PC-3 (cell line): ENCODE measurements at regions not wholly inside any gene's neighbourhood (a gene's known extent, or its start where the extent isn't known, plus 50 kb on each side); places are given as distances from the start of the nearest gene placed in this dataset.

Source experiments
- ATAC-seq: fragments of 200-7000 bp; cut with Tn5 transposase; 2 replicates; pipeline ENCODE4 v1.9.1; 2020; ENCODE audit warnings: mild to moderate bottlenecking, moderate library complexity
- BruUV-seq: library from RNA; stranded (reverse); fragments of 400-500 nt; replicated peaks from 2 replicates; lab custom pipeline; 2021; lab: Mats Ljungman, UMichigan
- CTCF ChIA-PET: fragments of 300-600 bp; sonication (Branson Sonifier 250); formaldehyde crosslinking; loops from one replicate; lab custom pipeline; 2022; ENCODE audit warnings: antibody characterized with exemption; lab: Charles Lee
- POLR2A ChIA-PET: fragments of 300-600 bp; sonication (Branson Sonifier 250); formaldehyde crosslinking; loops from one replicate; lab custom pipeline; 2022; ENCODE audit warnings: antibody characterized with exemption; ENCODE audit not compliant: unreplicated experiment; lab: Charles Lee
- DNase-seq: peaks from one replicate; pipeline ENCODE4 v3.0.0-alpha.2; 2015
- H2AFZ ChIP-seq: fragments of 300-600 bp; sonication (generic); 2 replicates; pipeline ENCODE4 v1.6.0; 2016; ENCODE audit warnings: antibody characterized with exemption, low read length
- H3F3A ChIP-seq: fragments of 300-600 bp; sonication (generic); one replicate; pipeline ENCODE4 v1.6.0; 2017; ENCODE audit warnings: antibody characterized with exemption, low read length, control low read depth, mild to moderate bottlenecking; ENCODE audit not compliant: unreplicated experiment
- H3K27ac ChIP-seq: fragments of 300-600 bp; sonication (generic); 2 replicates; pipeline ENCODE4 v1.5.1; 2016; ENCODE audit warnings: mild to moderate bottlenecking, low read length
- H3K27me3 ChIP-seq: fragments of 300-600 bp; sonication (generic); 2 replicates; pipeline ENCODE4 v1.6.1; 2016; ENCODE audit warnings: low read length, mixed read lengths
- H3K36me3 ChIP-seq: fragments of 300-600 bp; sonication (generic); 2 replicates; pipeline ENCODE4 v1.6.1; 2016; ENCODE audit warnings: low read depth, mixed run types, low read length, mixed read lengths
- H3K4me1 ChIP-seq: fragments of 300-600 bp; sonication (generic); 2 replicates; pipeline ENCODE4 v1.5.1; 2016; ENCODE audit warnings: low read length; ENCODE audit not compliant: insufficient read depth
- H3K4me2 ChIP-seq: fragments of 300-600 bp; sonication (generic); 2 replicates; pipeline ENCODE4 v1.6.0; 2016; ENCODE audit warnings: low read length
- H3K4me3 ChIP-seq: fragments of 300-600 bp; sonication (generic); 2 replicates; pipeline ENCODE4 v1.5.1; 2016; ENCODE audit warnings: mild to moderate bottlenecking, low read length, mixed read lengths
- H3K79me2 ChIP-seq: fragments of 300-600 bp; sonication (generic); 2 replicates; pipeline ENCODE4 v1.6.1; 2017; ENCODE audit warnings: low read length, mixed read lengths
- H3K9ac ChIP-seq: fragments of 300-600 bp; sonication (generic); 2 replicates; pipeline ENCODE4 v1.6.0; 2016; ENCODE audit warnings: mild to moderate bottlenecking, low read length
- H3K9me2 ChIP-seq: fragments of 300-600 bp; sonication (generic); replicated peaks from 2 replicates; pipeline ENCODE4 v1.6.1; 2016; ENCODE audit warnings: mixed run types, low read length, mixed read lengths
- H3K9me3 ChIP-seq: fragments of 300-600 bp; sonication (generic); 2 replicates; pipeline ENCODE4 v1.6.1; 2016; ENCODE audit warnings: low read length, mixed read lengths
- H4K20me1 ChIP-seq: fragments of 300-600 bp; sonication (generic); 2 replicates; pipeline ENCODE4 v1.6.1; 2016; ENCODE audit warnings: low read length, mixed read lengths
- CTCF ChIP-seq: fragments of 300-600 bp; sonication (generic); conservative IDR thresholded peaks from 2 replicates; pipeline ENCODE4 v1.5.1; 2017; ENCODE audit warnings: antibody characterized with exemption, low read depth, mild to moderate bottlenecking, low read length
- EZH2 ChIP-seq: fragments of 300-600 bp; sonication (generic); IDR thresholded peaks from one replicate; pipeline ENCODE4 v1.6.1; 2017; ENCODE audit warnings: antibody characterized with exemption, mild to moderate bottlenecking, low read length; ENCODE audit not compliant: unreplicated experiment
- EZH2phosphoT487 ChIP-seq: fragments of 300-600 bp; sonication (generic); IDR thresholded peaks from 2 replicates; pipeline ENCODE4 v1.6.1; 2018; ENCODE audit warnings: mild to moderate bottlenecking, antibody characterized with exemption, low read length, borderline replicate concordance
- intact Hi-C: fragments of 100-400 bp; cut with micrococcal nuclease; formaldehyde crosslinking; loops from 2 replicates; pipeline ENCODE4 v1.9.0; 2023

- Histone ChIP-seq H3K27me3 (peaks cover 5% of the 10 kb centered on the region; the same call in 1 of the 2 replicates), H3K4me2 (no peak overlapping the region), H3K9ac (no peak overlapping the region), H3K79me2 (no peaks in the 10 kb centered on the region), H3K4me1 (no peaks in the 10 kb centered on the region), H3F3A (no peaks in the 10 kb centered on the region), H4K20me1 (no peaks in the 10 kb centered on the region), H3K27ac (no peak overlapping the region), H3K9me2 (no peaks in the 10 kb centered on the region), H2AFZ (no peak overlapping the region), H3K9me3 (no peaks in the 10 kb centered on the region), H3K4me3 (no peak overlapping the region), H3K36me3 (no peaks in the 10 kb centered on the region)
- POLR2A ChIA-PET, result no interaction called here
- ATAC-seq (no peak), DNase-seq (no peak)
- CTCF ChIA-PET, result no interaction called here
- TF ChIP-seq EZH2phosphoT487 (no peak), EZH2 (no peak), CTCF (no peak)
- BruUV-seq, result no TSS peak
- intact Hi-C loops, result no loop called here
Observed at GRCh38 chr10:105965141-105965540, 1199.4 kb downstream of the SORCS1 start.

- no peaks in the 10 kb centered on the region for H3K36me3 ChIP-seq
- TF ChIP-seq EZH2phosphoT487, result no peak
- no peak for TF ChIP-seq EZH2
- TF ChIP-seq CTCF, result no peak
- no peak overlapping the region for H2AFZ ChIP-seq
- no peak overlapping the region for H3K9ac ChIP-seq
- H3K4me2 ChIP-seq, result no peak overlapping the region
- H3K4me3 ChIP-seq, result no peak overlapping the region
- no peaks in the 10 kb centered on the region for H4K20me1 ChIP-seq
- H3K27me3 ChIP-seq, result peaks cover 5% of the 10 kb centered on the region; the same call in 1 of the 2 replicates
- BruUV-seq, result no TSS peak
- ATAC-seq, result no peak
- H3K79me2 ChIP-seq, result no peaks in the 10 kb centered on the region
- no peaks in the 10 kb centered on the region for H3K9me2 ChIP-seq
- intact Hi-C loops, result no loop called here
- ChIA-PET POLR2A (no interaction called here), CTCF (no interaction called here)
- H3F3A ChIP-seq, result no peaks in the 10 kb centered on the region
- no peaks in the 10 kb centered on the region for H3K9me3 ChIP-seq
- no peak overlapping the region for H3K27ac ChIP-seq
- H3K4me1 ChIP-seq, result no peaks in the 10 kb centered on the region
- DNase-seq, result no peak
Observed at GRCh38 chr10:105964009-105964408, 1200.5 kb downstream of the SORCS1 start.

- no peak overlapping the region for H3K4me3 ChIP-seq
- POLR2A ChIA-PET, result no interaction called here
- H3K27ac ChIP-seq, result no peak overlapping the region
- no peak for TF ChIP-seq EZH2
- TF ChIP-seq EZH2phosphoT487, result no peak
- TF ChIP-seq CTCF, result no peak
- CTCF ChIA-PET, result no interaction called here
- H3K79me2 ChIP-seq, result no peaks in the 10 kb centered on the region
- no peaks in the 10 kb centered on the region for H3K36me3 ChIP-seq
- H4K20me1 ChIP-seq, result no peaks in the 10 kb centered on the region
- H2AFZ ChIP-seq, result no peak overlapping the region
- no peak overlapping the region for H3K9ac ChIP-seq
- intact Hi-C loops, result no loop called here
- no peak for ATAC-seq
- no peaks in the 10 kb centered on the region for H3F3A ChIP-seq
- no TSS peak for BruUV-seq
- no peak for DNase-seq
- no peaks in the 10 kb centered on the region for H3K9me2 ChIP-seq
- H3K9me3 ChIP-seq, result no peaks in the 10 kb centered on the region
- H3K4me2 ChIP-seq, result no peak overlapping the region
- no peaks in the 10 kb centered on the region for H3K4me1 ChIP-seq
- H3K27me3 ChIP-seq, result peaks cover 5% of the 10 kb centered on the region; the same call in 1 of the 2 replicates
Observed at GRCh38 chr10:105963334-105963884, 1201.1 kb downstream of the SORCS1 start.
